K562 (cell line): ENCODE measurements at regions not wholly inside any gene's neighbourhood (a gene's known extent, or its start where the extent isn't known, plus 50 kb on each side); places are given as distances from the start of the nearest gene placed in this dataset.
"Not testable (repeated sequence)": the region's sequence is repeated elsewhere in the genome, so short reads cannot be mapped to it uniquely, and the experiment has no call there.

ENCODE experiments used
- ATAC-seq: fragments of 200-7000 bp; cut with Tn5 transposase; 3 replicates; pipeline ENCODE4 v1.9.1; 2020; ENCODE audit warnings: moderate library complexity
- BruUV-seq: library from RNA; stranded (reverse); fragments of 400-500 nt; replicated peaks from 2 replicates; lab custom pipeline; 2021; lab: Mats Ljungman, UMichigan
- CTCF ChIA-PET: fragments of 300-600 bp; formaldehyde crosslinking; extraction: SDS; loops from one replicate; lab custom pipeline; 2021; ENCODE audit warnings: low intra/inter-chr PET ratio; lab: Yijun Ruan, JAX
- POLR2A ChIA-PET: fragments of 300-600, 350-650 bp; sonication (Branson Sonifier 250); formaldehyde crosslinking; extraction: SDS; loops from one replicate; lab custom pipeline; 2021; ENCODE audit warnings: antibody characterized with exemption, inconsistent platforms; lab: Yijun Ruan, JAX
- DNase-seq, 4 experiments: peaks; one replicate each; pipeline versions ENCODE4 v3.0.0 to v3.0.0-alpha.2; 2011 to 2018; ENCODE audit warnings: low spot score in 3 of 4, mixed read lengths in 3 of 4; ENCODE audit errors: extremely low read depth in 1 of 4
- FAIRE-seq: peaks from 2 replicates; lab custom pipeline; 2011; peaks lifted over from hg19 to GRCh38; lab: Jason Lieb, UNC
- H2AFZ ChIP-seq: 2 replicates; pipeline ENCODE4 v1.6.0; 2011; ENCODE audit warnings: low read depth, low read length, control low read depth, inconsistent platforms
- H3K27ac ChIP-seq: fragments of 200-600 bp; 3 replicates; pipeline ENCODE4 v1.8.0; 2011; ENCODE audit warnings: low read depth, mild to moderate bottlenecking, control low read depth, inconsistent platforms, low read length, moderate library complexity, mixed read lengths; ENCODE audit errors: extremely low read depth
- H3K27me3 ChIP-seq, 2 experiments: fragments of 300-600 bp in 1 of 2; 2 replicates in 1 of 2; 3 replicates in 1 of 2; pipeline versions ENCODE4 v1.6.0 to v1.8.0; 2011; ENCODE audit warnings: inconsistent platforms in 2 of 2, low read length in 2 of 2, mild to moderate bottlenecking in 1 of 2, mixed read lengths in 1 of 2, moderate library complexity in 1 of 2; ENCODE audit not compliant: control insufficient read depth in 2 of 2, insufficient read depth in 2 of 2
- H3K36me3 ChIP-seq: fragments of 300-600 bp; 3 replicates; pipeline ENCODE4 v1.8.0; 2011; ENCODE audit warnings: mild to moderate bottlenecking, low read length, inconsistent platforms; ENCODE audit not compliant: control insufficient read depth, insufficient read depth
- H3K4me1 ChIP-seq, 2 experiments: fragments of 200-600 bp in 1 of 2; replicated peaks in 1 of 2; 2 replicates in 1 of 2; 3 replicates in 1 of 2; pipeline versions ENCODE4 v1.5.1 to v1.8.0; 2011; ENCODE audit warnings: inconsistent platforms in 2 of 2, low read length in 2 of 2, mild to moderate bottlenecking in 1 of 2, mixed read lengths in 1 of 2, moderate library complexity in 1 of 2; ENCODE audit not compliant: control insufficient read depth in 2 of 2, insufficient read depth in 2 of 2
- H3K4me2 ChIP-seq: 2 replicates; pipeline ENCODE4 v1.6.1; 2011; ENCODE audit warnings: low read length, control low read depth, inconsistent platforms, mixed read lengths; ENCODE audit not compliant: insufficient read depth
- H3K4me3 ChIP-seq: fragments of 200-600 bp; sonication (generic), shearing (Covaris generic); 2 replicates; pipeline ENCODE4 v1.5.1; 2016; ENCODE audit warnings: control low read depth, inconsistent platforms
- H3K79me2 ChIP-seq: fragments of 200-600 bp; 3 replicates; pipeline ENCODE4 v1.8.0; 2011; ENCODE audit warnings: low read length, inconsistent platforms; ENCODE audit not compliant: control insufficient read depth, insufficient read depth
- H3K9ac ChIP-seq, 2 experiments: 2 replicates each; pipeline versions ENCODE4 v1.6.0 to v1.6.1; 2011; ENCODE audit warnings: low read depth in 2 of 2, low read length in 2 of 2, control low read depth in 1 of 2, inconsistent platforms in 1 of 2, mild to moderate bottlenecking in 1 of 2, mixed read lengths in 1 of 2; ENCODE audit not compliant: insufficient read depth in 1 of 2
- H3K9me1 ChIP-seq: one replicate; pipeline ENCODE4 v1.6.0; 2011; ENCODE audit warnings: inconsistent platforms, mild to moderate bottlenecking, low read length, moderate library complexity; ENCODE audit not compliant: control insufficient read depth, insufficient read depth
- H3K9me3 ChIP-seq: replicated peaks from 2 replicates; pipeline ENCODE4 v1.5.1; 2011; ENCODE audit warnings: low read depth, low read length, inconsistent platforms; ENCODE audit not compliant: control insufficient read depth, insufficient read depth
- H4K20me1 ChIP-seq: replicated peaks from 2 replicates; pipeline ENCODE4 v1.6.1; 2011; ENCODE audit warnings: low read length, inconsistent platforms, mixed read lengths; ENCODE audit not compliant: control insufficient read depth, insufficient read depth
- WGBS: fragments of 100-300 bp; shearing (Covaris generic); methylation state at CpG from one replicate; pipeline ENCODE4 v1.1.6; 2016; ENCODE audit warnings: low coverage, mixed read lengths; ENCODE audit not compliant: insufficient coverage; ENCODE audit errors: missing lambda C conversion rate; 5-methylcytosine and 5-hydroxymethylcytosine counted together
- in situ Hi-C: fragments of 300-500 bp; cut with MboI; formaldehyde crosslinking; loops from 4 replicates; pipeline ENCODE4 v1.15.0; 2018; ENCODE audit warnings: inconsistent platforms, mixed read lengths
- intact Hi-C: fragments of 100-400 bp; cut with micrococcal nuclease; formaldehyde crosslinking; loops from 2 replicates; pipeline ENCODE4 v1.14.2; 2022
- TF ChIP-seq, protein P1 (sequence below), 2 experiments: fragments of 450-650 bp in 1 of 2; IDR thresholded peaks; 2 replicates each; pipeline ENCODE4 v1.6.1; 2011 to 2017; ENCODE audit warnings: low read depth in 2 of 2, antibody characterized with exemption in 1 of 2, borderline replicate concordance in 1 of 2, low read length in 1 of 2, mild to moderate bottlenecking in 1 of 2, mixed read lengths in 1 of 2; ENCODE audit not compliant: control insufficient read depth in 1 of 2

GRCh38 chr6:10174056-10174455 is 240.8 kb downstream of the TFAP2A start (continued):
- TF ChIP-seq, protein P1, sequence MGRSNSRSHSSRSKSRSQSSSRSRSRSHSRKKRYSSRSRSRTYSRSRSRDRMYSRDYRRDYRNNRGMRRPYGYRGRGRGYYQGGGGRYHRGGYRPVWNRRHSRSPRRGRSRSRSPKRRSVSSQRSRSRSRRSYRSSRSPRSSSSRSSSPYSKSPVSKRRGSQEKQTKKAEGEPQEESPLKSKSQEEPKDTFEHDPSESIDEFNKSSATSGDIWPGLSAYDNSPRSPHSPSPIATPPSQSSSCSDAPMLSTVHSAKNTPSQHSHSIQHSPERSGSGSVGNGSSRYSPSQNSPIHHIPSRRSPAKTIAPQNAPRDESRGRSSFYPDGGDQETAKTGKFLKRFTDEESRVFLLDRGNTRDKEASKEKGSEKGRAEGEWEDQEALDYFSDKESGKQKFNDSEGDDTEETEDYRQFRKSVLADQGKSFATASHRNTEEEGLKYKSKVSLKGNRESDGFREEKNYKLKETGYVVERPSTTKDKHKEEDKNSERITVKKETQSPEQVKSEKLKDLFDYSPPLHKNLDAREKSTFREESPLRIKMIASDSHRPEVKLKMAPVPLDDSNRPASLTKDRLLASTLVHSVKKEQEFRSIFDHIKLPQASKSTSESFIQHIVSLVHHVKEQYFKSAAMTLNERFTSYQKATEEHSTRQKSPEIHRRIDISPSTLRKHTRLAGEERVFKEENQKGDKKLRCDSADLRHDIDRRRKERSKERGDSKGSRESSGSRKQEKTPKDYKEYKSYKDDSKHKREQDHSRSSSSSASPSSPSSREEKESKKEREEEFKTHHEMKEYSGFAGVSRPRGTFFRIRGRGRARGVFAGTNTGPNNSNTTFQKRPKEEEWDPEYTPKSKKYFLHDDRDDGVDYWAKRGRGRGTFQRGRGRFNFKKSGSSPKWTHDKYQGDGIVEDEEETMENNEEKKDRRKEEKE (IDR thresholded peaks at IDR 0.05; ENCODE audit: borderline replicate concordance in 1 of 2, control insufficient read depth in 1 of 2, low read depth in 2 of 2, low read length in 1 of 2), result no peak

DNA sequence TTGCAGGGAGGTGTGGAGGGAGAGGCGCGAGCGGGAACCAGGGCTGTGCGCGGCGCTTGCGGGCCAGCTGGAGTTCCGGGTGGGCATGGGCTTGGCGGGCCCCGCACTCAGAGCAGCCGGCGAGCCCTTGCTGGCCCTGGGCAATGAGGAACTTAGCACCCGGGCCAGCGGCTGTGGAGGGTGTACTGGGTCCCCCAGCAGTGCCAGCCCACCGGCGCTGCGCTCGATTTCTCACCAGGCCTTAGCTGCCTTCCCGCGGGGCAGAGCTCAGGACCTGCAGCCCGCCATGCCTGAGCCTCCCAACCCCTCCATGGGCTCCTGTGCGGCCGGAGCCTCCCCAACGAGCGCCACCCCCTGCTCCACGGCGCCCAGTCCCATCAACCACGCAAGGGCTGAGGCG is 243.2 kb downstream of the TFAP2A start:
- H2AFZ ChIP-seq, H3K4me3 ChIP-seq, FAIRE-seq, DNase-seq, H3K4me1 ChIP-seq, H3K4me2 ChIP-seq, H3K27ac ChIP-seq, H3K27me3 ChIP-seq, ATAC-seq, H3K9me3 ChIP-seq, H3K9ac ChIP-seq, H3K79me2 ChIP-seq, H3K36me3 ChIP-seq, POLR2A ChIA-PET, H3K9me1 ChIP-seq, CTCF ChIA-PET, intact Hi-C loops, in situ Hi-C loops, H4K20me1 ChIP-seq, BruUV-seq: not testable (repeated sequence)
- WGBS, result 34% methylated on average over 15 of the region's 29 CpGs
